ENCODE measurements at regions not wholly inside any gene's neighbourhood (a gene's known extent, or its start where the extent isn't known, plus 50 kb on each side); places are given as distances from the start of the nearest gene placed in this dataset.

DNA sequence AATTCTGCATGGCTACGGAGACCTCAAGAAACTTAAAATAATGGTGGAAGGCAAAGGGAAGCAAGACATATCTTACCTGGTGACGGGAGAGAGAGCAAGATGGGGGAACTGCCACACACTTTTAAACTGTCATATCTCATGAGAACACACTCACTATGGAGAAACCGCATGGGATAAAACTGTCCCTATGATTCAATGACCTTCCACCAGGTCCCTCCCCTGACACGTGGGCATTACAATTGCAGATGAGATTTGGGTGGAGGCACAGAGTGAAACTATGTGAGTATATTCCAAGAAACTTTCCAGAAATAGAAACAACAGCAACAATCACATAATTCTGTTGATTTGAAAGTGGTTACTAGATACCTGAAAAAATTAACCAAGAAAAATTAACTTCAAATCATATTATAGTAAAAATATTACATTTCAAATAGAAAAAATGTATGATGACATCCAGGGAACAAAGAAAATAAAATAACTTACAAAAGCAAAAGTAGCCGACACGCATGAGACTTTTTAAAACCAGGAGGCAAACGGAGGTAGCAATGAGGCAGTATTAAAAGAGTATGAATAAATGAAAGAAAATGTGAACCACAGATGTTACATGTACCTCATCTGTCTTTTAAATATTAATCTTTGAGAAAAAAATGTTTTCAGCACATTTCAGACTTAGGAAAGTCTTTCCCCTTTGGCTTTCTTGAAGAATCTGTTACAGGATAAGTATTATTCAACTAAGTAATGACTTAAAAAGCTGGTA, 879.5 kb downstream of the TECRL start:
- TF ChIP-seq, protein P1, sequence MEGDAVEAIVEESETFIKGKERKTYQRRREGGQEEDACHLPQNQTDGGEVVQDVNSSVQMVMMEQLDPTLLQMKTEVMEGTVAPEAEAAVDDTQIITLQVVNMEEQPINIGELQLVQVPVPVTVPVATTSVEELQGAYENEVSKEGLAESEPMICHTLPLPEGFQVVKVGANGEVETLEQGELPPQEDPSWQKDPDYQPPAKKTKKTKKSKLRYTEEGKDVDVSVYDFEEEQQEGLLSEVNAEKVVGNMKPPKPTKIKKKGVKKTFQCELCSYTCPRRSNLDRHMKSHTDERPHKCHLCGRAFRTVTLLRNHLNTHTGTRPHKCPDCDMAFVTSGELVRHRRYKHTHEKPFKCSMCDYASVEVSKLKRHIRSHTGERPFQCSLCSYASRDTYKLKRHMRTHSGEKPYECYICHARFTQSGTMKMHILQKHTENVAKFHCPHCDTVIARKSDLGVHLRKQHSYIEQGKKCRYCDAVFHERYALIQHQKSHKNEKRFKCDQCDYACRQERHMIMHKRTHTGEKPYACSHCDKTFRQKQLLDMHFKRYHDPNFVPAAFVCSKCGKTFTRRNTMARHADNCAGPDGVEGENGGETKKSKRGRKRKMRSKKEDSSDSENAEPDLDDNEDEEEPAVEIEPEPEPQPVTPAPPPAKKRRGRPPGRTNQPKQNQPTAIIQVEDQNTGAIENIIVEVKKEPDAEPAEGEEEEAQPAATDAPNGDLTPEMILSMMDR (IDR thresholded peaks at IDR 0.05), result no peak
- no peak for TF ChIP-seq POLR2A (IDR thresholded peaks at IDR 0.05)

Data from Peyer's patch (tissue), 4 donors.